K562 (cell line): ENCODE measurements at regions not wholly inside any gene's neighbourhood (a gene's known extent, or its start where the extent isn't known, plus 50 kb on each side); places are given as distances from the start of the nearest gene placed in this dataset.
A peak's percentile ranks its signal among the peaks of the same experiment; 100 is the strongest.

Experiments used
- CBX1 ChIP-seq: sonication (generic); IDR thresholded peaks from 2 replicates; pipeline ENCODE4 v1.6.1; 2016; ENCODE audit warnings: antibody characterized with exemption, low read depth, mild to moderate bottlenecking
- ELK1 ChIP-seq: sonication (generic); formaldehyde crosslinking; IDR thresholded peaks from 2 replicates; pipeline ENCODE4 v1.8.1; 2022; ENCODE audit warnings: missing genetic modification reagents
- IRF9 ChIP-seq: fragments of 450-650 bp; IDR thresholded peaks from 2 replicates; pipeline ENCODE4 v1.6.1; 2016; ENCODE audit warnings: missing biosample characterization, missing genetic modification characterization
- JUN ChIP-seq, 2 experiments: sonication (generic) in 1 of 2; formaldehyde crosslinking in 1 of 2; IDR thresholded peaks; 2 replicates each; pipeline versions ENCODE4 v1.6.1 to v1.8.0; 2012 to 2022; ENCODE audit warnings: borderline replicate concordance in 2 of 2, mild to moderate bottlenecking in 2 of 2, improper control_type of control experiment in 1 of 2, low read depth in 1 of 2, low read length in 1 of 2, missing genetic modification reagents in 1 of 2
- KAT7 ChIP-seq: sonication (generic); formaldehyde crosslinking; IDR thresholded peaks from 2 replicates; pipeline ENCODE4 v1.8.0; 2022; ENCODE audit warnings: missing genetic modification reagents, mild to moderate bottlenecking, borderline replicate concordance
- MAFK ChIP-seq: IDR thresholded peaks from 2 replicates; pipeline ENCODE4 v1.6.1; 2011; ENCODE audit warnings: low read length, improper control_type of control experiment
- MLX ChIP-seq, 2 experiments: fragments of 450-650 bp in 1 of 2; sonication (generic) in 1 of 2; formaldehyde crosslinking; conservative IDR thresholded peaks; 2 replicates each; pipeline versions ENCODE4 v1.4.0 to v1.8.1; 2020 to 2022; ENCODE audit warnings: mild to moderate bottlenecking in 1 of 2, missing genetic modification reagents in 1 of 2
- NCOA1 ChIP-seq: fragments of 450-650 bp; IDR thresholded peaks from 2 replicates; pipeline ENCODE4 v1.6.1; 2016; ENCODE audit warnings: low read depth
- RBBP5 ChIP-seq: fragments of 200-600 bp; sonication (generic); IDR thresholded peaks from 2 replicates; pipeline ENCODE4 v1.6.1; 2012; ENCODE audit warnings: borderline replicate concordance, mild to moderate bottlenecking, low read length, control low read depth, inconsistent platforms; ENCODE audit not compliant: insufficient read depth, poor library complexity, severe bottlenecking
- RBM34 ChIP-seq: fragments of 200-400 bp; formaldehyde crosslinking; IDR thresholded peaks from 2 replicates; pipeline ENCODE4 v1.6.1; 2018; ENCODE audit warnings: low read length, borderline replicate concordance; ENCODE audit not compliant: insufficient read depth
- TBL1XR1 ChIP-seq, 2 experiments: IDR thresholded peaks; 2 replicates each; pipeline ENCODE4 v1.6.1; 2012; ENCODE audit warnings: improper control_type of control experiment in 2 of 2, low read length in 2 of 2, mild to moderate bottlenecking in 1 of 2
- TEAD2 ChIP-seq: fragments of 450-650 bp; IDR thresholded peaks from 2 replicates; pipeline ENCODE4 v1.6.1; 2016; ENCODE audit warnings: missing genetic modification characterization, control low read depth, missing compliant biosample characterization
- XRCC5 ChIP-seq: fragments of 200-400 bp; formaldehyde crosslinking; IDR thresholded peaks from 2 replicates; pipeline ENCODE4 v1.6.1; 2017; ENCODE audit warnings: low read depth, mild to moderate bottlenecking, low read length
- ZFX ChIP-seq: sonication (generic); formaldehyde crosslinking; IDR thresholded peaks from 2 replicates; pipeline ENCODE4 v1.8.0; 2022; ENCODE audit warnings: mild to moderate bottlenecking, missing genetic modification reagents, moderate library complexity
- TF ChIP-seq, protein P1 (sequence below): sonication (generic); IDR thresholded peaks from 2 replicates; pipeline ENCODE4 v1.6.1; 2016

- TF ChIP-seq IRF9 (tag) (no peak), XRCC5 (no peak), TBL1XR1 (IDR thresholded peaks at IDR 0.05; ENCODE audit: low read length in 2 of 2) (peak in 1 of 2 experiments; percentile 31; a peak in 1 of 4 replicates), RBBP5 (no peak), NCOA1 (no peak), MAFK (peak; percentile 60), KAT7 (CRISPR knock-in tag) (no peak), ZFX (CRISPR knock-in tag) (no peak), RBM34 (no peak), JUN (IDR thresholded peaks at IDR 0.05; ENCODE audit: borderline replicate concordance, low read depth, low read length) (peak; percentile 63; the same call in 1 of the 2 replicates), JUN (CRISPR knock-in tag; IDR thresholded peaks at IDR 0.05; ENCODE audit: borderline replicate concordance) (no peak), MLX (CRISPR knock-in tag; conservative IDR thresholded peaks at IDR 0.05) (no peak), CBX1 (no peak), ELK1 (CRISPR knock-in tag) (no peak), TEAD2 (tag) (no peak)
- TF ChIP-seq, protein P1, sequence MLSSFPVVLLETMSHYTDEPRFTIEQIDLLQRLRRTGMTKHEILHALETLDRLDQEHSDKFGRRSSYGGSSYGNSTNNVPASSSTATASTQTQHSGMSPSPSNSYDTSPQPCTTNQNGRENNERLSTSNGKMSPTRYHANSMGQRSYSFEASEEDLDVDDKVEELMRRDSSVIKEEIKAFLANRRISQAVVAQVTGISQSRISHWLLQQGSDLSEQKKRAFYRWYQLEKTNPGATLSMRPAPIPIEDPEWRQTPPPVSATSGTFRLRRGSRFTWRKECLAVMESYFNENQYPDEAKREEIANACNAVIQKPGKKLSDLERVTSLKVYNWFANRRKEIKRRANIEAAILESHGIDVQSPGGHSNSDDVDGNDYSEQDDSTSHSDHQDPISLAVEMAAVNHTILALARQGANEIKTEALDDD = no peak
Observed at GRCh38 chr2:16614314-16614860, 51.2 kb downstream of the CYRIA start (continued).
